ENCODE measurements at regions not wholly inside any gene's neighbourhood (a gene's known extent, or its start where the extent isn't known, plus 50 kb on each side); places are given as distances from the start of the nearest gene placed in this dataset.
"Not testable (repeated sequence)": the region's sequence is repeated elsewhere in the genome, so short reads cannot be mapped to it uniquely, and the experiment has no call there.

DNA sequence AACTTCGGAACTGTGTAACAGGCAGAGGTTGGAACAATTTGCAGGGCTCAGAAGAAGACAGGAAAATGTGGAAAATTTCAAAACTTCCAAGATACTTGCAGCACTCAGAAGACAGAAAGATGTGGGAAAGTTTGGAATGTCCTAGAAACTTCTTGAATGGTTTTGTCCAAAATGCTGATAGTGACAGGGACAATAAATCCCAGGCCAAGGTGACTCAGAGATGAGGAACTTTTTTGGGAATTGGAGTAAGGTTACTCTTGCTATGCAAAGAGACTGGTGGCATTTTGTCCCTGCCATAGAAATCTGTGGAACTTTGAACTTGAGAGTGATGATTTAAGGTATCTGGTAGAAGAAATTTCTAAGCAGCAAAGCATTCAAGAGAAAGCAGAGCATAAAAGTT is 2055.6 kb upstream of the C9orf72 start:
- TF ChIP-seq CTCF, POLR2A (IDR thresholded peaks at IDR 0.05): not testable (repeated sequence)

Data from right lobe of liver (tissue), 4 donors.